OCI-LY3 (cell line): ENCODE measurements at regions not wholly inside any gene's neighbourhood (a gene's known extent, or its start where the extent isn't known, plus 50 kb on each side); places are given as distances from the start of the nearest gene placed in this dataset.

Experiments used
- H2AFZ ChIP-seq: fragments of 200-600, 300-600 bp; shearing (Covaris generic); 2 replicates; pipeline ENCODE4 v1.6.0; 2014; ENCODE audit warnings: antibody characterized with exemption, low read depth, low read length
- H3K27ac ChIP-seq: fragments of 200-600, 300-600 bp; sonication (generic); 2 replicates; pipeline ENCODE4 v1.5.1; 2014; ENCODE audit warnings: mild to moderate bottlenecking, low read length, moderate library complexity, mixed read lengths
- H3K27me3 ChIP-seq: fragments of 200-600, 300-600 bp; sonication (generic); 2 replicates; pipeline ENCODE4 v1.6.1; 2014; ENCODE audit warnings: low read depth, low read length, mixed read lengths
- H3K36me3 ChIP-seq: fragments of 200-600, 300-600 bp; sonication (generic); replicated peaks from 2 replicates; pipeline ENCODE3; 2014; ENCODE audit warnings: low read depth, low read length, mixed read lengths
- H3K4me1 ChIP-seq: fragments of 300-600, 200-600 bp; sonication (generic); 2 replicates; pipeline ENCODE4 v1.6.1; 2014; ENCODE audit warnings: low read length, mixed read lengths
- H3K4me2 ChIP-seq: fragments of 200-600, 300-600 bp; sonication (generic); 2 replicates; pipeline ENCODE4 v1.6.1; 2014; ENCODE audit warnings: low read length, mixed read lengths
- H3K4me3 ChIP-seq: fragments of 300-600, 200-600 bp; sonication (generic); 2 replicates; pipeline ENCODE4 v1.5.1; 2014; ENCODE audit warnings: antibody characterized with exemption, mild to moderate bottlenecking, low read length, moderate library complexity
- H3K79me2 ChIP-seq: fragments of 300-600, 200-600 bp; shearing (Covaris generic); 2 replicates; pipeline ENCODE4 v1.6.1; 2014; ENCODE audit warnings: mild to moderate bottlenecking, low read length, mixed read lengths
- H3K9ac ChIP-seq: fragments of 300-600, 200-600 bp; shearing (Covaris generic); 2 replicates; pipeline ENCODE4 v1.6.0; 2014; ENCODE audit warnings: mild to moderate bottlenecking, low read length, moderate library complexity
- H3K9me3 ChIP-seq: fragments of 200-600, 300-600 bp; shearing (Covaris generic); 2 replicates; pipeline ENCODE4 v1.6.1; 2014; ENCODE audit warnings: low read length, mixed read lengths; ENCODE audit not compliant: insufficient read depth
- H4K20me1 ChIP-seq: fragments of 200-600, 300-600 bp; sonication (generic); 2 replicates; pipeline ENCODE4 v1.6.1; 2016; ENCODE audit warnings: low read length, mixed read lengths; ENCODE audit not compliant: insufficient read depth
- CTCF ChIP-seq: fragments of 200-600, 300-600 bp; sonication (generic); IDR thresholded peaks from 2 replicates; pipeline ENCODE4 v1.5.1; 2014; ENCODE audit warnings: antibody characterized with exemption, low read length, low read depth
- EZH2phosphoT487 ChIP-seq: fragments of 200-600 bp; shearing (Covaris generic); IDR thresholded peaks from 2 replicates; pipeline ENCODE4 v1.6.1; 2018; ENCODE audit warnings: antibody characterized with exemption, mixed run types, low read depth

- Histone ChIP-seq H4K20me1 (no peaks in the 10 kb centered on the region), H3K27me3 (no peaks in the 10 kb centered on the region), H3K4me3 (no peak overlapping the region), H3K4me1 (no peaks in the 10 kb centered on the region), H3K36me3 (no peaks in the 10 kb centered on the region), H3K79me2 (no peaks in the 10 kb centered on the region), H3K27ac (no peak overlapping the region), H3K9me3 (no peaks in the 10 kb centered on the region), H2AFZ (no peak overlapping the region), H3K4me2 (no peak overlapping the region), H3K9ac (no peak overlapping the region)
- TF ChIP-seq CTCF (no peak), EZH2phosphoT487 (no peak)
These were observed 745.7 kb downstream of the RFPL4B start for GRCh38 chr6:113092795-113093194.

GRCh38 chr6:113094779-113095178, 747.6 kb downstream of the RFPL4B start:
- no peaks in the 10 kb centered on the region for H3K9me3 ChIP-seq
- H3K4me1 ChIP-seq: no peaks in the 10 kb centered on the region
- no peak overlapping the region for H3K4me2 ChIP-seq
- no peaks in the 10 kb centered on the region for H4K20me1 ChIP-seq
- no peaks in the 10 kb centered on the region for H3K79me2 ChIP-seq
- H2AFZ ChIP-seq: no peak overlapping the region
- no peak for TF ChIP-seq EZH2phosphoT487
- TF ChIP-seq CTCF: no peak
- H3K4me3 ChIP-seq: no peak overlapping the region
- no peak overlapping the region for H3K9ac ChIP-seq
- H3K36me3 ChIP-seq: no peaks in the 10 kb centered on the region
- H3K27ac ChIP-seq: no peak overlapping the region
- H3K27me3 ChIP-seq: no peaks in the 10 kb centered on the region

- H3K27me3 ChIP-seq: no peaks in the 10 kb centered on the region
- no peaks in the 10 kb centered on the region for H3K9me3 ChIP-seq
- no peak overlapping the region for H2AFZ ChIP-seq
- TF ChIP-seq CTCF (no peak), EZH2phosphoT487 (no peak)
- H3K9ac ChIP-seq: no peak overlapping the region
- no peak overlapping the region for H3K4me3 ChIP-seq
- no peaks in the 10 kb centered on the region for H4K20me1 ChIP-seq
- H3K27ac ChIP-seq: no peak overlapping the region
- H3K4me1 ChIP-seq: no peaks in the 10 kb centered on the region
- H3K79me2 ChIP-seq: no peaks in the 10 kb centered on the region
- no peak overlapping the region for H3K4me2 ChIP-seq
- H3K36me3 ChIP-seq: no peaks in the 10 kb centered on the region
These were observed 748.7 kb downstream of the RFPL4B start for GRCh38 chr6:113095841-113096240.

GRCh38 chr6:113102761-113103160, 754.4 kb upstream of the MARCKS start:
- no peaks in the 10 kb centered on the region for H3K27me3 ChIP-seq
- no peak overlapping the region for H3K4me3 ChIP-seq
- H3K4me2 ChIP-seq: no peak overlapping the region
- no peaks in the 10 kb centered on the region for H4K20me1 ChIP-seq
- H3K9me3 ChIP-seq: no peaks in the 10 kb centered on the region
- TF ChIP-seq CTCF (no peak), EZH2phosphoT487 (no peak)
- no peaks in the 10 kb centered on the region for H3K4me1 ChIP-seq
- H3K9ac ChIP-seq: no peak overlapping the region
- no peak overlapping the region for H3K27ac ChIP-seq
- no peaks in the 10 kb centered on the region for H3K79me2 ChIP-seq
- H2AFZ ChIP-seq: no peak overlapping the region
- no peaks in the 10 kb centered on the region for H3K36me3 ChIP-seq
